Activated T-cell treated with anti-CD3 and anti-CD28 coated beads, Interleukin-2, amount 50 U/mL, for 4 hours (primary cell): ENCODE measurements at regions not wholly inside any gene's neighbourhood (a gene's known extent, or its start where the extent isn't known, plus 50 kb on each side); places are given as distances from the start of the nearest gene placed in this dataset.

Experiments
- ATAC-seq, 2 donors: fragments of 200-7000 bp; cut with Tn5 transposase; one replicate each; pipeline ENCODE4 v1.10.0; 2021
- DNase-seq: peaks from one replicate; pipeline ENCODE4 v3.0.0-alpha.2; 2020
- H3K27me3 Mint-ChIP-seq: one replicate; pipeline ENCODE4 v1.8.0; 2021; ENCODE audit warnings: low read depth, mixed read lengths
- H3K36me3 Mint-ChIP-seq: one replicate; pipeline ENCODE4 v1.8.0; 2022; ENCODE audit warnings: mixed read lengths; ENCODE audit not compliant: insufficient read depth
- H3K4me1 Mint-ChIP-seq: one replicate; pipeline ENCODE4 v1.8.0; 2021; ENCODE audit warnings: low read depth, mixed read lengths
- H3K4me3 Mint-ChIP-seq: one replicate; pipeline ENCODE4 v1.8.0; 2021; ENCODE audit warnings: mild to moderate bottlenecking, moderate library complexity, mixed read lengths
- H3K9me3 Mint-ChIP-seq: one replicate; pipeline ENCODE4 v1.8.0; 2021; ENCODE audit warnings: mixed read lengths

GRCh38 chr12:83378186-83378727 is 691.6 kb downstream of the TMTC2 start:
- Mint-ChIP-seq H3K36me3 (no peaks in the 10 kb centered on the region), H3K9me3 (no peaks in the 10 kb centered on the region), H3K27me3 (no peaks in the 10 kb centered on the region), H3K4me3 (no peak overlapping the region), H3K4me1 (no peaks in the 10 kb centered on the region)
- DNase-seq (no peak), ATAC-seq (no peak)

- Mint-ChIP-seq H3K36me3 (no peaks in the 10 kb centered on the region), H3K4me1 (no peaks in the 10 kb centered on the region), H3K27me3 (no peaks in the 10 kb centered on the region), H3K9me3 (no peaks in the 10 kb centered on the region), H3K4me3 (no peak overlapping the region)
- no peak for DNase-seq
- ATAC-seq: no peak
Observed at GRCh38 chr12:83365317-83365716, 678.6 kb downstream of the TMTC2 start.

- Mint-ChIP-seq H3K9me3 (no peaks in the 10 kb centered on the region), H3K36me3 (no peaks in the 10 kb centered on the region), H3K4me1 (no peaks in the 10 kb centered on the region), H3K4me3 (no peak overlapping the region), H3K27me3 (no peaks in the 10 kb centered on the region)
- ATAC-seq (no peak), DNase-seq (no peak)
Observed at GRCh38 chr12:83361475-83361874, 674.8 kb downstream of the TMTC2 start.

GRCh38 chr12:83361071-83361470 is 674.4 kb downstream of the TMTC2 start:
- Mint-ChIP-seq H3K36me3 (no peaks in the 10 kb centered on the region), H3K4me1 (no peaks in the 10 kb centered on the region), H3K9me3 (no peaks in the 10 kb centered on the region)

GRCh38 chr12:83349907-83350611 is 663.4 kb downstream of the TMTC2 start:
- DNase-seq (no peak), ATAC-seq (no peak)
- H3K4me1 Mint-ChIP-seq: no peaks in the 10 kb centered on the region
- no peaks in the 10 kb centered on the region for H3K9me3 Mint-ChIP-seq
- no peaks in the 10 kb centered on the region for H3K27me3 Mint-ChIP-seq
- H3K36me3 Mint-ChIP-seq: no peaks in the 10 kb centered on the region
- H3K4me3 Mint-ChIP-seq: no peak overlapping the region

More at GRCh38 chr12:83361071-83361470, 674.4 kb downstream of the TMTC2 start:
- H3K4me3 Mint-ChIP-seq: no peak overlapping the region
- DNase-seq: no peak
- no peaks in the 10 kb centered on the region for H3K27me3 Mint-ChIP-seq
- ATAC-seq: no peak

- no peak for DNase-seq
- H3K4me3 Mint-ChIP-seq: no peak overlapping the region
- no peaks in the 10 kb centered on the region for H3K9me3 Mint-ChIP-seq
- H3K4me1 Mint-ChIP-seq: no peaks in the 10 kb centered on the region
- no peaks in the 10 kb centered on the region for H3K27me3 Mint-ChIP-seq
- no peaks in the 10 kb centered on the region for H3K36me3 Mint-ChIP-seq
- no peak for ATAC-seq
Observed at GRCh38 chr12:83346333-83346732, 659.6 kb downstream of the TMTC2 start.

GRCh38 chr12:83343767-83344166 is 657.1 kb downstream of the TMTC2 start:
- ATAC-seq (no peak), DNase-seq (no peak)
- Mint-ChIP-seq H3K9me3 (no peaks in the 10 kb centered on the region), H3K27me3 (no peaks in the 10 kb centered on the region), H3K36me3 (no peaks in the 10 kb centered on the region), H3K4me3 (no peak overlapping the region), H3K4me1 (no peaks in the 10 kb centered on the region)

- DNase-seq (no peak), ATAC-seq (no peak)
- H3K4me1 Mint-ChIP-seq: no peaks in the 10 kb centered on the region
- H3K27me3 Mint-ChIP-seq: no peaks in the 10 kb centered on the region
- no peak overlapping the region for H3K4me3 Mint-ChIP-seq
- no peaks in the 10 kb centered on the region for H3K36me3 Mint-ChIP-seq
- no peaks in the 10 kb centered on the region for H3K9me3 Mint-ChIP-seq
Observed at GRCh38 chr12:83335748-83336147, 649.0 kb downstream of the TMTC2 start.

GRCh38 chr12:83326666-83327065 is 640.0 kb downstream of the TMTC2 start:
- ATAC-seq (no peak), DNase-seq (no peak)
- H3K27me3 Mint-ChIP-seq: no peaks in the 10 kb centered on the region
- H3K36me3 Mint-ChIP-seq: no peaks in the 10 kb centered on the region
- peaks cover 3% of the 10 kb centered on the region for H3K9me3 Mint-ChIP-seq
- no peaks in the 10 kb centered on the region for H3K4me1 Mint-ChIP-seq
- no peak overlapping the region for H3K4me3 Mint-ChIP-seq

- H3K4me3 Mint-ChIP-seq: no peak overlapping the region
- H3K36me3 Mint-ChIP-seq: no peaks in the 10 kb centered on the region
- DNase-seq: no peak
- ATAC-seq: no peak
- no peaks in the 10 kb centered on the region for H3K27me3 Mint-ChIP-seq
- no peaks in the 10 kb centered on the region for H3K4me1 Mint-ChIP-seq
- peaks cover 3% of the 10 kb centered on the region for H3K9me3 Mint-ChIP-seq
Observed at GRCh38 chr12:83323866-83324265, 637.2 kb downstream of the TMTC2 start.

- Mint-ChIP-seq H3K4me3 (no peak overlapping the region), H3K9me3 (peaks cover 3% of the 10 kb centered on the region), H3K4me1 (no peaks in the 10 kb centered on the region), H3K36me3 (no peaks in the 10 kb centered on the region), H3K27me3 (no peaks in the 10 kb centered on the region)
- DNase-seq: no peak
- ATAC-seq: no peak
Observed at GRCh38 chr12:83322809-83323208, 636.1 kb downstream of the TMTC2 start.

GRCh38 chr12:83321971-83322370 is 635.3 kb downstream of the TMTC2 start:
- Mint-ChIP-seq H3K9me3 (peaks cover 3% of the 10 kb centered on the region), H3K27me3 (no peaks in the 10 kb centered on the region), H3K4me3 (no peak overlapping the region), H3K36me3 (no peaks in the 10 kb centered on the region), H3K4me1 (no peaks in the 10 kb centered on the region)
- ATAC-seq (no peak), DNase-seq (no peak)

- H3K9me3 Mint-ChIP-seq: peaks cover 3% of the 10 kb centered on the region
- ATAC-seq (no peak), DNase-seq (no peak)
- H3K36me3 Mint-ChIP-seq: no peaks in the 10 kb centered on the region
- no peaks in the 10 kb centered on the region for H3K4me1 Mint-ChIP-seq
- no peaks in the 10 kb centered on the region for H3K27me3 Mint-ChIP-seq
- no peak overlapping the region for H3K4me3 Mint-ChIP-seq
Observed at GRCh38 chr12:83320350-83320749, 633.6 kb downstream of the TMTC2 start.

GRCh38 chr12:83318386-83319098 is 631.8 kb downstream of the TMTC2 start:
- no peak for ATAC-seq
- Mint-ChIP-seq H3K9me3 (peaks cover 3% of the 10 kb centered on the region), H3K36me3 (no peaks in the 10 kb centered on the region), H3K27me3 (no peaks in the 10 kb centered on the region), H3K4me3 (no peak overlapping the region), H3K4me1 (no peaks in the 10 kb centered on the region)
- no peak for DNase-seq

- no peak overlapping the region for H3K4me3 Mint-ChIP-seq
- ATAC-seq: no peak
- peaks cover under 1% of the 10 kb centered on the region for H3K9me3 Mint-ChIP-seq
- H3K27me3 Mint-ChIP-seq: no peaks in the 10 kb centered on the region
- DNase-seq: no peak
- H3K36me3 Mint-ChIP-seq: no peaks in the 10 kb centered on the region
- no peaks in the 10 kb centered on the region for H3K4me1 Mint-ChIP-seq
Observed at GRCh38 chr12:83317595-83317994, 630.9 kb downstream of the TMTC2 start.
